HG03039 (cell line): ENCODE measurements at regions not wholly inside any gene's neighbourhood (a gene's known extent, or its start where the extent isn't known, plus 50 kb on each side); places are given as distances from the start of the nearest gene placed in this dataset.

Experiments
- ATAC-seq: cut with Tn5 transposase; IDR thresholded peaks from one replicate; pipeline ENCODE4 v1.9.1; 2021; ENCODE audit warnings: mild to moderate bottlenecking, moderate library complexity; ENCODE audit not compliant: unreplicated experiment

GRCh38 chr12:107541001-107541705 lies 144.4 kb upstream of the PWP1 start:
- ATAC-seq: no peak

DNA sequence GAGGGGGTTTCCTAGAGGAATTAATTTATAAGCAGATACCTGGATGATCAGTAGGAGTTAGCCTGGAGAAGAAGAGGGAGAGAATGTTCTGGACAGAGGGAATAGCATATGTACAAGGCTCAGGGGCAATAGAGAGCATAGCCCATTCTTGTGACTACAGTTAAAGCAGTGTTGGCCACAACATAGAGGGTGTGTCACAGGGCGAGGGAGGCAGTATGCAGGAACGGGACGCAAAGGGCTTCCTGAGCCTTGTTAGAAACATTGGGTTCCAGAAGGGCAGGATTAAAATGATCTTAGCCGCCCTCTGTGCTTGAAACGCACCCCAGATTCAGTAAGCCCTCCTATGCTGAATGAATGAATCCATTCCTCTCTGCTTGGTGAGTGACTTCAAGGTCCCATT lies 142.2 kb upstream of the PWP1 start:
- ATAC-seq: no peak

GRCh38 chr12:107543841-107544240 lies 141.8 kb upstream of the PWP1 start:
- no peak for ATAC-seq

GRCh38 chr12:107544937-107545336 lies 140.7 kb upstream of the PWP1 start:
- no peak for ATAC-seq

DNA sequence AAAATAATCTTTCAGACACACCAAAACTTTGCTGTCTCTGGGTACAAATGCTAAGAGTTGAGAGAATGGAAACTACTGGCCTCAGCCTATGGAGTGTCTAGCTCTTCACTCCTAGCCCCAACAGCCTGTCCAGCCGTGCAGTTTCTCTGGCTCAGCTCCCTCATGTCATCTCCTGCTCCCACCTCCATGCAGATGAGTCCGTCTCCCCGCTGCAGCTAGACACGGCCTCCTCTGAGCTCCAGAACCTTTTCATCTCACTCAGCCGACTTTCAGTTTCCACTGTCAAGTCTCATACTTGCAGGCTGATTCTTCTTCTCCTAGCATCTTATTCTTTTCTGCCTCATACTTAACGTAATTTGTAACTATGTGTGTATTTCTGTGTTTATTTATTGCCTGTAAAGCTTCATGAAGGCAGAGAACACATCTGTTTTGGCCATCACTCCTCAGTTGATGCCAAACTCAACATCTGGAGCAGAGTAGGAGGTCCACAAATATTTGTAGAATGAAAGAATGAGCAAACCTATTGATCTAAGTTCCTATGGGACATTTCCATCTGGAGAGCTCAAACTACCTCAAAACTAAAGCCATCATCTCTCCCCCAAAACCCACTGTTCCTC lies 139.8 kb upstream of the PWP1 start:
- ATAC-seq: no peak

- ATAC-seq: no peak
Measured at GRCh38 chr12:107547389-107547788, 138.2 kb upstream of the PWP1 start.

DNA sequence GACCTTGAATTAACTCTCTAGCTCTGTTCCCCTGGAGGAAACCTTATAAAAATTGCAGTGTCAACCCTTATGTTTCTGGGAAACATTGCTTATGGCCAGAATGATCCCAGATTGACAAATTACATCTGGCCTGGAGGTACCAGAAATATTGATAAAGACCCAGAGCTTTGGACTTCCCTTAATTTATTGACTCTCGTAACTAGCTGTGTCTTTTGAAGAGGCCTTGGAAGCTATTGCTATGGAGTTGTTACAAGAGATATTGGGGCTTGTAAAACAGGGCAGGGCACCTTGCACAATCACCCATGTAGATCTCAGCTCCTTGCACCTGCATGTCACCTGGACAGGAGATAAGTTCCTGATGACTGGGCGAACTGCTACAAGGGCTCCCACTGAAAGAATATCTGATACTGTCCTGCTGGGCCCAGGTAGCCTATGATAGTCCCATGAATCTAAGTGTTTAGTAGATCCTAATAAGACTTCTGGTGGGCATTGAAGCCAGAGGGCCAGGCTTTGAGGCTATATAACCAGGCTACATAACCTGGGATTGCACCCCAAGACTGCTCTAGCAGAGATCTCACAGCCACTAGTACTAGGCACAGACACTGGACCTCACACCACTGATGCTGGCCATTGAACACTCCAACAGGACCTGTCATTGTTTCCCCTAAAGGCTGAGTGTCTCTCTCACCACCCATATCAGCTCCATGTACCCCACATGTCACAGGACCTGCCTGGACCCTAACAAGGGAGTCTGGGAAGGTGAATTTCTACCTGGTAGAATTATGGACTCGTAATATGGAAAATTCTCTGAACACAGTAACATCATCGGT lies 135.7 kb upstream of the PWP1 start:
- no peak for ATAC-seq

- ATAC-seq: no peak
Measured at GRCh38 chr12:107551434-107551833, 134.2 kb upstream of the PWP1 start.

DNA sequence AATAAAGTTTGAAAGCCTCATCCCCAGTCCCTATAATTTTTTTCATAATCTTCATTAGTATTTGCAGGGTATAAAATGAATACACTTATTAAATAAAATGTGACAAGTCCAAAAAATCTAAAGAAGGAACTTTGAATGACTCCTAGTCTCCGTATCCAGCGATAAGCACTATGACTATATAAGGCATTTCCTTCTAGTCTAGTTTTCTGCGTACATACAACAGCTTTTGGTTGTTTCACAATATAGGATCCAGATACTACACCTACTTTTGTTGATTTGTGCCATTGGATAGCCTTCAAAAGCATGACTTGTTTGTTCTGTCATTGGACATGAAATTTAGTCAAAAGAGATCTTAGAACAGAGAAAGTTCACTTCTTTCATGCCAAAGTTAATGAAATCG lies 133.3 kb upstream of the PWP1 start:
- no peak for ATAC-seq

DNA sequence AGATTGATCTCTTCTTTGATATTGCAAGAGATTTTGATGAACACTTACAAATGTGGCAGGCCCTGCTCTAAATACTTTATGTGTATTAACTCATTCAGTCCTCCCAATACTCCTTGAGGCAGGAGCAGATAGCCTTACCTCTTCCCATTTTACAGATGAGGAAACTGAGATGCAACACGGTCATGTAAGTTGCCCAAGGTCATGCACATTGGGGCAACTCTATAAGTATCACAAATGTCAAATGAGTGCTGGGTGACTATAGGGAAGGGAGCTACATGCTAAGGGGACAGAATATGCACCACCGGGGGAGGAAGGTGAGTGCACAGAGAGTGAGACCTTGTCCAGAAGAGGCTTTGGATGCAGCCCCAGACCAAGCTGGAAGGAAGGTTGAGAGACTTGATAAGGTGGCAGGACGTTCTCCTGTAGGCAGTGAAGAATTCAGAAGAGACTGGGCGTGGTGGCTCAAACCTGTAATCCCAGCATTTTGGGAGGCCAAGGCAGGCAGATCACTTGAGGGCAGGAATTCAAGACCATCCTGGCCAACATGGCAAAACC lies 132.3 kb upstream of the PWP1 start:
- no peak for ATAC-seq

DNA sequence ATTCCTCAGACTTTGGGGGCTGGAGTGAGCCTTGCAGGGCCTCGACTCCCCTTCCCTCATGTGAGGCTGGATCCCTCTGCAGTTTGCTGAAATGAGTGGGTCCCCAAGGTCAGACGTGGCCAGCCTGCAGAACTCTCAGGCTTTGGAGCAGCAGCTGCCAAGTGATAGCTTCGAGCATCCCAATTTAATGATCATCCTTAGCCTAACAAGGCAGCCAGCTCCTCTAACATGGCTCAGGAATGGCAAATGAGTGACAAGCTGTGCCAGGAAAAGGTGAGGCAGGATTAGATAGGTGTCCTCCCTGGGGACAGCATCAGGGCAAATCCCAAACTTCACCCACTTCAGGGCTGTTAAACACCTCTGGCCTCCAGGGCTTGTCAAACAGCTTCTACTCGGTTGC lies 130.7 kb upstream of the PWP1 start:
- ATAC-seq: no peak

DNA sequence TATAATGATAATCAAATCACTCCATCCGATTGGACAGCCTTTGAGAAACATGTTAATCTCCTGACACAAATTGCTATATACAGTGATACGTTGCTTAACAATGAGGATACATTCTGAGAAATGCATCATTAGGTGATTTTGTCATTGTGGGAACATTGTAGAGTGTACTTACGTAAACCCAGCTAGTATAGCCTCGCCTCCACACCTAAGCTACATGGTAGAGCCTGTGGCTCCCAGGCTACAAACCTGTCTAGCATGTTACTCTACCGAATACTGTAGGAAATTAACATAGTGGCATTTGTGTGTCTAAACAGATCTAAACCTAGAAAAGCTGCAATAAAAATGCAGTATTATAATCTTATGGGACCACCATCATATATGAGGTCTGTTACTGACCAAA lies 128.6 kb upstream of the PWP1 start:
- no peak for ATAC-seq

GRCh38 chr12:107557589-107558100 lies 128.0 kb upstream of the PWP1 start:
- no peak for ATAC-seq

DNA sequence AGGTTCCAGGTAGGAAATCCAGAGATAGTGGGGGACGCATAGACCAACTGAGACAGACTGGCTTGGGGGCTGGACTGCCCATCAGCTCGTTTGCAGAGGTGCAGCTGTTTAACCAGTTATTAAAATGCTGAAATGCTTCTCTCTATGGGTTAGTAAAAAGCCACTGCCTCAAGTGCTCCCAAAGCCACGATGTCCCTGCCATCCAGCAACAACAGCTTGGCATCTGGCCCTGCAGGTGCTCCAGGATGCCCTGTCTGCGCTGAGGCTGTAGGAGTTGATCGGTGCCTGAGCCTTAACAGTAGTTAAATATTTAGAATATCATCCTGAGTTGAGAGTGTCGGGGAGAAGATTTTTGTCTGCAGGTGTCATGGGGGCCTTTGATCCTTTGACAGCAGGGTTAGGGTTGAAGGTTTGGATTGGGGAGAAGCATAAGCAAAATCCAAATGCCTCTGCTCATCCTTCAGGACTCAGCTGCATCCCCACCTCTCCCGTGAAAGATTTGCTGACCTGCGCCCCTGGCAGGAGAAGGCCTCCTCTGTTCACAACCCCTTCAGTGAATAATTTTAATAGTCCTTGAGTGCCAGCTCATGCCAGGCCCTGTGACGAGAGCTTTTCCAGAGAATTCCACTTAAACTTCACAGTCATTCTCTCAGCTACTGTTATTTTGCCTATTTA lies 127.3 kb upstream of the PWP1 start:
- no peak for ATAC-seq

DNA sequence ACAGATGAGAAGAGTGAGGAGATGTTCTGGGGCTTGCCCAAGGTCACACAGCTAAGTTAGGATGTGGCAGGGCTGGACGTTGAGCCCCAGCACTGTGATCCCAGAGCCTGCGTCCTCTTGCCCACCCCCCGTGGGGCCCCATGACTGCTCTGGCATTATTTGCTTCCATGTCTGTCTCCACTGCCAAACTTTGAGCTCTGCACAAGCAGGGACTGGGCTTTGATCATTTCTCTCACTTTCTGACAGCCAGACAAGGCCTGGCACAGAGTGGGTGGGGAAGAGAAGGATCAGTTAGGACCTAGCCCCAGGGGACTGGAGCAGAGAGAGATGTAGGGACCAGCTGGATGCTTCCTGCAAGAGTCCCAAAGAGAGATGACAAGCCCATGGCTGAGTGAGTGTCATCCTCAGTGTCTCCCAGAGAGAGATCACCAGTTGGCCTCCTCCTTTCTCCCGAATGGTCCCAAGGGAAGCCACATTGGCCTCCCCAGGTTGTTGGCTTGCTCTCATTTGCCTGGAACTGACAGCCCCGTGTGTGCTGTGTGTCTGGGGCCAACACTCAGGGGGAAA lies 126.7 kb upstream of the PWP1 start:
- ATAC-seq: no peak

DNA sequence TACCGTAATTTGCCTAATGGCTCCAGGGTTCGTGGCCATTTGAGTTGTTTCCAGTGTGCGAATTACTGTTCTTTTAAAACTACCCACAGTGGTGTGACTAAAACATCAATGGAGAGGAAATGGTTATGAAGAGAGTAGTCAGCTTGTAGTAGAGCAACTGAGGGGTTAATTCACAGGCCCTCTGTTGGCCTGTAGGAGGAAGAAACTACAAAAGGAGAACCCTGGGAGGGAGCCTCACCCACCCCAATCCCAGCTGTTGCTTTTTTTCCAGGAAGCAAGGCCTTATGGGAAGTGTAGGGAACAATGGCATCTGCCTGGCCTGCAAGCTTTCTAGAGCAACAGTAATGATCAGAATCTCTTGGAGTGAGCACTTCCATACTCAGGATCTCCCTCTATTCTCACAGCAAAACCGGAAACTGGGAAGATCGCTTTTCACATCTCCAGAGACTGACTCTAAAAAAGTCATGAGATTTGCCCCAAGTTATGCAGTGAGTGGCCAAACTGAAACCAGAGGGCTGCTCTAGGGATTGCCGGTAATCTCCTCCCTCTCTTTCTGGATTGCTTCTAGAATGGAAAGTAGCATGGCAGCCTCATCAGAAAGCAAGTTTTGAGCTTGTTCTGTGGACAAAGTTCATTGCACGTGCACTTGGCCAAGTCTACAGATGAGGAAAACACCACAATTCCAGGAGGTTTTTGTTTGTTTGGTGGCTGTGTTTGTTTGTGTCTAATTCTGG lies 125.3 kb upstream of the PWP1 start:
- no peak for ATAC-seq

- no peak for ATAC-seq
Measured at GRCh38 chr12:107560899-107561285, 124.7 kb upstream of the PWP1 start.

DNA sequence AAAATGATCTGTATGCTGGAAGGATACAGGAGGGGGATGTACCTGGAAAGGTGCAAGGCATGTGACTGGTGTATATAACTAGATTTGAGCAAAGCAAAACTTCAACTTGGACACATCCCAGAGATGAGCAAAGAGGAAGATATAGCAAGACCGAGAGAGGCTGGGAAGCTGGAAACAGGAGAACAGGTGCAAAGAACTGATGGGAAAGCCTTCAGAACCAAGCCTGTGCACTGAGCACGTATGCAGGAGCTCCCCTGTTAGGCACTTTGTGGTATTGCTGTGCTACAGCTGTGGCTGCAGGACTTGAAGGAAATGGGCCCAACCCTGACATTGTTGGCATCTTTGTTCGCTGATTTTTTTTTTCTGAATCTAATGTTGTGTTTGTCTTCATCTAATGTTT lies 120.7 kb upstream of the PWP1 start:
- ATAC-seq: no peak

DNA sequence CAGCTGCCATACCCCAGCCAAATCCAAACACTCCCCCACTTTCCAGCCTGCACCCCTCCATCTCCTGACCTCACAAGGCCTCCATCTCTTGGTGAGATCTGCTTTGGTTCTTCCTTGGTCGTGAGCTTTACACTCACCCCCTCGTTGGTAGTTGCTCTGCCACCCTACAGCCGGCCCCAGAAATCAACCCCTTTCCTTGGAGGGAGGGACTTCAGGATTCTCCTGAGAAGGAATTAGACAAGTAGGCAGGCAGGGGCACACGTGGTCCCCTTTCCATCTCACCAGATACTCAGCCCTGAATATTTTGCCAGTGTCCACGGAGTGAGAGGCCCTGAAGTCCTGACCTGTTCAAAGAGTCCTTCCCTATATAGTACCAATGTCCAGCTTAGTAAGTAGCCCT lies 120.0 kb upstream of the PWP1 start:
- ATAC-seq: no peak
